RWPE2 (cell line): ENCODE measurements at regions not wholly inside any gene's neighbourhood (a gene's known extent, or its start where the extent isn't known, plus 50 kb on each side); places are given as distances from the start of the nearest gene placed in this dataset.

Source experiments
- ATAC-seq: fragments of 200-7000 bp; cut with Tn5 transposase; 3 replicates; pipeline ENCODE4 v1.9.1; 2021; ENCODE audit warnings: low read depth
- DNase-seq: peaks from one replicate; pipeline ENCODE4 v3.0.0-alpha.2; 2020; ENCODE audit warnings: low spot score
- H3K27ac ChIP-seq: fragments of 450-650 bp; 2 replicates; pipeline ENCODE4 v1.5.1; 2017; ENCODE audit warnings: mild to moderate bottlenecking; ENCODE audit not compliant: poor library complexity, severe bottlenecking
- H3K27me3 ChIP-seq: fragments of 250-450 bp; sonication (Bioruptor Pico); 2 replicates; pipeline ENCODE4 v1.5.1; 2021; ENCODE audit warnings: mild to moderate bottlenecking, moderate library complexity; ENCODE audit not compliant: insufficient read depth, poor library complexity, severe bottlenecking
- H3K36me3 ChIP-seq: fragments of 250-450 bp; sonication (Bioruptor Pico); 2 replicates; pipeline ENCODE4 v1.5.1; 2020; ENCODE audit warnings: low read depth, mild to moderate bottlenecking, moderate library complexity
- H3K4me1 ChIP-seq: fragments of 250-450 bp; sonication (Bioruptor Pico); 2 replicates; pipeline ENCODE4 v1.5.1; 2021; ENCODE audit warnings: mild to moderate bottlenecking, moderate library complexity; ENCODE audit not compliant: insufficient read depth, poor library complexity, severe bottlenecking
- H3K4me3 ChIP-seq: fragments of 250-450 bp; sonication (Bioruptor Pico); 2 replicates; pipeline ENCODE4 v1.5.1; 2021; ENCODE audit warnings: mild to moderate bottlenecking, moderate library complexity; ENCODE audit not compliant: severe bottlenecking
- H3K9me3 ChIP-seq: fragments of 250-450 bp; sonication (Bioruptor Pico); 2 replicates; pipeline ENCODE4 v1.5.1; 2021; ENCODE audit warnings: mild to moderate bottlenecking, moderate library complexity; ENCODE audit not compliant: severe bottlenecking
- TF ChIP-seq, protein P1 (sequence below): fragments of 450-650 bp; IDR thresholded peaks from one replicate; pipeline ENCODE4 v1.5.1; 2017; ENCODE audit warnings: mild to moderate bottlenecking, moderate library complexity; ENCODE audit not compliant: poor library complexity, severe bottlenecking

DNA sequence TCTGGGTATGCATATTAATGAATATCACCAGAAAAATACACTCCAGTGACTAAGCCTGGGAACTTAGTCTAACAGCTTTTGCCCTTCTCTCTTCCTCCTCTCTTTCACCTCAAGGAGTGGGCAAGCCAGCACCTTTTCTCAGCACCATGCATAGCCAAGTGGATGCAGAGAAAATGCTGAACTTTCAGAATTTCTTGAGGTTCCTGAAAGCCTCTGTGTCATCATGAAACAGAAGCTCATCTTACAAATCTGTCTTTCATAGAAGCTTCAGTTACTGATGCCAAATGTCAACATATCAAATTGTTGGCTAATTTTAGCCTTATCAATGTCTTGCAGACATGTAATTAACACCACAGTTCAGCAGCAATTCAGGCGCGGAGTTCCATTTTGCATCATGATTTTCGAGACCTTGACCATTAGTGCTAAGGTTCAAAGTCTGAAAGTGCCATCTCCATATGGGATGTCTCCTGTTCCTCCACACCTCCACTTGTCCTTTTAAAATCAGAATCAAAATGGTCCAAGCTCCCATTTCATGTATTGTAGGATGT lies 51.1 kb upstream of the RPH3A start:
- DNase-seq (no peak), ATAC-seq (no peak)
- no peaks in the 10 kb centered on the region for H3K4me1 ChIP-seq
- TF ChIP-seq, protein P1, sequence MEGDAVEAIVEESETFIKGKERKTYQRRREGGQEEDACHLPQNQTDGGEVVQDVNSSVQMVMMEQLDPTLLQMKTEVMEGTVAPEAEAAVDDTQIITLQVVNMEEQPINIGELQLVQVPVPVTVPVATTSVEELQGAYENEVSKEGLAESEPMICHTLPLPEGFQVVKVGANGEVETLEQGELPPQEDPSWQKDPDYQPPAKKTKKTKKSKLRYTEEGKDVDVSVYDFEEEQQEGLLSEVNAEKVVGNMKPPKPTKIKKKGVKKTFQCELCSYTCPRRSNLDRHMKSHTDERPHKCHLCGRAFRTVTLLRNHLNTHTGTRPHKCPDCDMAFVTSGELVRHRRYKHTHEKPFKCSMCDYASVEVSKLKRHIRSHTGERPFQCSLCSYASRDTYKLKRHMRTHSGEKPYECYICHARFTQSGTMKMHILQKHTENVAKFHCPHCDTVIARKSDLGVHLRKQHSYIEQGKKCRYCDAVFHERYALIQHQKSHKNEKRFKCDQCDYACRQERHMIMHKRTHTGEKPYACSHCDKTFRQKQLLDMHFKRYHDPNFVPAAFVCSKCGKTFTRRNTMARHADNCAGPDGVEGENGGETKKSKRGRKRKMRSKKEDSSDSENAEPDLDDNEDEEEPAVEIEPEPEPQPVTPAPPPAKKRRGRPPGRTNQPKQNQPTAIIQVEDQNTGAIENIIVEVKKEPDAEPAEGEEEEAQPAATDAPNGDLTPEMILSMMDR = no peak
- H3K36me3 ChIP-seq = no peaks in the 10 kb centered on the region
- no peaks in the 10 kb centered on the region for H3K9me3 ChIP-seq
- no peak overlapping the region for H3K4me3 ChIP-seq
- peaks cover 4% of the 10 kb centered on the region for H3K27me3 ChIP-seq
- no peak overlapping the region for H3K27ac ChIP-seq

DNA sequence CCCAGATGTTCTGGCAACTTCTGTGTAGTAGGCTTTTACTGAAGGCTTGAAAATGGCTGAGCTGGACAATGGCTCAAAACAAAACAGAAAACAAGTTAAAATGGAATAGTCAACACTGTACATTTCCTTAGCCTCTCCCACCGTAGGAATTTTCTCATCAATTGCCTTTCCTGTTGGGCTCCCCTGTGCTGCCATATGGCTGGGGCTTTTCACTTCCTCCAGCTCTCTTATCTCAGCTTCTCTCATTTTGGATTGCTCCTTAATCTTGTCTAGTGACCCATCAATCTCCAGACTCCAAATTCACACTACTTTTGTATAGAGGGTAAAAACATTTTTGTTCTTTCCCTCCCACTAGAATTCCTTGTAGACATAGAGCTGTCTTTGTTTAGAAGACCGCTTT lies 50.4 kb upstream of the RPH3A start:
- no peak overlapping the region for H3K27ac ChIP-seq
- H3K36me3 ChIP-seq = no peaks in the 10 kb centered on the region
- no peaks in the 10 kb centered on the region for H3K9me3 ChIP-seq
- TF ChIP-seq, protein P1 = no peak
- H3K27me3 ChIP-seq = peaks cover 8% of the 10 kb centered on the region
- no peak overlapping the region for H3K4me3 ChIP-seq
- DNase-seq (no peak), ATAC-seq (no peak)
- no peaks in the 10 kb centered on the region for H3K4me1 ChIP-seq
